Gastrocnemius medialis (tissue), 4 donors: ENCODE measurements at regions not wholly inside any gene's neighbourhood (a gene's known extent, or its start where the extent isn't known, plus 50 kb on each side); places are given as distances from the start of the nearest gene placed in this dataset.

Source experiments
- ATAC-seq, 2 donors: fragments of 150-250 bp; one replicate each; pipeline ENCODE4 v1.9.1; 2016
- DNase-seq, 2 donors: peaks; one replicate each; pipeline ENCODE4 v3.0.0-alpha.2; 2019
- H3K27ac ChIP-seq, 4 donors: fragments of 200-600 bp; sonication (generic); 1 replicate in 1 of 4; 2 replicates in 3 of 4; pipeline ENCODE4 v1.5.1; 2016 to 2018; ENCODE audit warnings: mild to moderate bottlenecking in 2 of 4, moderate library complexity in 1 of 4
- H3K27me3 ChIP-seq, 3 donors: fragments of 200-600 bp; sonication (generic) in 2 of 3; 1 replicate in 1 of 3; 2 replicates in 2 of 3; pipeline versions ENCODE4 v1.5.1 to v1.6.0; 2016 to 2019; ENCODE audit warnings: mild to moderate bottlenecking in 1 of 3, moderate library complexity in 1 of 3
- H3K36me3 ChIP-seq, 2 donors: fragments of 200-600 bp; sonication (generic) in 1 of 2; one replicate each; pipeline ENCODE4 v1.5.1; 2017 to 2018
- H3K4me1 ChIP-seq, 2 donors: fragments of 200-600 bp; sonication (generic) in 1 of 2; one replicate each; pipeline ENCODE4 v1.5.1; 2016 to 2017; ENCODE audit warnings: mild to moderate bottlenecking in 2 of 2
- H3K4me3 ChIP-seq, 4 donors: fragments of 200-600 bp; sonication (generic) in 3 of 4; 1 replicate in 1 of 4; 2 replicates in 3 of 4; pipeline ENCODE4 v1.5.1; 2016 to 2019; ENCODE audit warnings: mild to moderate bottlenecking in 2 of 4
- H3K9me3 ChIP-seq, 3 donors: fragments of 200-600 bp; sonication (generic) in 2 of 3; 1 replicate in 1 of 3; 2 replicates in 2 of 3; pipeline ENCODE4 v1.5.1; 2016 to 2019
- POLR2A ChIP-seq, 2 donors: fragments of 450-650 bp; IDR thresholded peaks; one replicate each; pipeline ENCODE4 v1.6.1; 2017; ENCODE audit warnings: antibody characterized with exemption in 2 of 2, mild to moderate bottlenecking in 2 of 2, moderate library complexity in 2 of 2
- in situ Hi-C, 4 donors: fragments of 200-750 bp; cut with MboI; loops; one replicate each; pipeline versions ENCODE4 v1.15.0 to v1.8.0; 2017; ENCODE audit warnings: low sequenced_read_pairs in 4 of 4
- intact Hi-C: fragments of 100-400 bp; cut with DNase I; formaldehyde crosslinking; loops from one replicate; pipeline ENCODE4 v1.15.1; 2023; ENCODE audit warnings: low total_unique reads
- TF ChIP-seq, protein P1 (sequence below), 5 experiments: fragments of 450-650 bp in 3 of 5; fragments of 200-600 bp in 2 of 5; sonication (generic) in 2 of 5; IDR thresholded peaks in 4 of 5; conservative IDR thresholded peaks in 1 of 5; 1 replicate in 4 of 5; 2 replicates in 1 of 5; pipeline ENCODE4 v1.5.1; 2016 to 2019; ENCODE audit warnings: antibody characterized with exemption in 5 of 5, mild to moderate bottlenecking in 3 of 5, moderate library complexity in 3 of 5

DNA sequence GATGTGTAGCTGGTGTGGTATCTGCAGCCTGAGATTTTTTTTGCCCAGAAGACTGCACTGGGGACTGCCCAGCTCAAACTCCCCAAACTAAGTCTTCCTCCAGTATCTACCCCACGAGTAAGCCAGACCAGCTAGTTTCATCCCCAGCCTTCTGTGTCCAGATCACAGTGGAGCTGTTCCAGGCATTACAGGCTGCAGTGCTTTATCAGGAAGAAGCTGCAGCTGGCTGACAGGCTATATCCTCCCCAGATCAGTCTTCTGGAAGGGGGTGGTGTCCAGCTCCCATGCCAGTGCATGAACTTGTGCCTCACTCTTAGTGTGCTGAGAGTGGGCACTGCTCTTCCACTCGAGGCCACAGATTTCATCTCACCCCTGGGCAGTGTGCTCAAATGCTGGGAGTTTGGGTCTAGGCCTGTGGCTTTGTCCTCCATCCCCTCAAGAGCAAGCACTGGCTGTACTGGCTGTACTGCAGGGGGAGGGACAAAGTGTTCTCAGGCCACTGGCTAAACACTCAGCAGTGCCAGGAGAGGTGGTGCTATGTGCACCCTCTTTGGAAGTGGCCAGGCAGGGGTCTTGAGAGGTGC lies 679.1 kb upstream of the COBL start:
- in situ Hi-C loops, result no loop called here
- DNase-seq (no peak), ATAC-seq (no peak)
- H3K27me3 ChIP-seq, result no peaks in the 10 kb centered on the region
- H3K9me3 ChIP-seq, result no peaks in the 10 kb centered on the region
- no peaks in the 10 kb centered on the region for H3K4me1 ChIP-seq
- TF ChIP-seq POLR2A (IDR thresholded peaks at IDR 0.05), result no peak
- TF ChIP-seq, protein P1, sequence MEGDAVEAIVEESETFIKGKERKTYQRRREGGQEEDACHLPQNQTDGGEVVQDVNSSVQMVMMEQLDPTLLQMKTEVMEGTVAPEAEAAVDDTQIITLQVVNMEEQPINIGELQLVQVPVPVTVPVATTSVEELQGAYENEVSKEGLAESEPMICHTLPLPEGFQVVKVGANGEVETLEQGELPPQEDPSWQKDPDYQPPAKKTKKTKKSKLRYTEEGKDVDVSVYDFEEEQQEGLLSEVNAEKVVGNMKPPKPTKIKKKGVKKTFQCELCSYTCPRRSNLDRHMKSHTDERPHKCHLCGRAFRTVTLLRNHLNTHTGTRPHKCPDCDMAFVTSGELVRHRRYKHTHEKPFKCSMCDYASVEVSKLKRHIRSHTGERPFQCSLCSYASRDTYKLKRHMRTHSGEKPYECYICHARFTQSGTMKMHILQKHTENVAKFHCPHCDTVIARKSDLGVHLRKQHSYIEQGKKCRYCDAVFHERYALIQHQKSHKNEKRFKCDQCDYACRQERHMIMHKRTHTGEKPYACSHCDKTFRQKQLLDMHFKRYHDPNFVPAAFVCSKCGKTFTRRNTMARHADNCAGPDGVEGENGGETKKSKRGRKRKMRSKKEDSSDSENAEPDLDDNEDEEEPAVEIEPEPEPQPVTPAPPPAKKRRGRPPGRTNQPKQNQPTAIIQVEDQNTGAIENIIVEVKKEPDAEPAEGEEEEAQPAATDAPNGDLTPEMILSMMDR (IDR thresholded peaks at IDR 0.05 in 4 of 5, conservative IDR thresholded peaks at IDR 0.05 in 1 of 5), result no peak
- H3K36me3 ChIP-seq, result no peaks in the 10 kb centered on the region
- intact Hi-C loops, result no loop called here
- no peak overlapping the region for H3K4me3 ChIP-seq
- H3K27ac ChIP-seq, result no peak overlapping the region

DNA sequence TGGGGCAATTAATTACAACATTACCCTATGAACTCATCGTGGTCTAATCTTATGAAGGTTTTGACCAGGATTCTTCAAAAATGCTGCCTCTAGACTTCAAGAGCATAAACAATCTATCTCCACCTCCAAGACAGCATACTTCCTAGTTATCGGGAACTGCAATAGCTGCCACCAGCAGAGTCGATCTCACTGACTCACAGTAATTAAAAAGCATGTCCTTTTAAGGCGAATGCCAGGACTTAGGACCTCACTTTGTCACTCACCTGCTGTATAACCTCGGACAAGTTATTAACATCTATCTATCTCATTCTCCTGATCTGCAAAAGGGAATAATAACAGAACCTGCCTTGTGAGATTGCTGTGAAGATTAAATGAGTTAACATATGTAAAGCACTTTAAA lies 666.0 kb upstream of the COBL start:
- Histone ChIP-seq H3K27me3 (no peaks in the 10 kb centered on the region), H3K4me1 (no peaks in the 10 kb centered on the region), H3K9me3 (no peaks in the 10 kb centered on the region), H3K36me3 (no peaks in the 10 kb centered on the region), H3K4me3 (no peak overlapping the region), H3K27ac (no peak overlapping the region)
- DNase-seq (no peak), ATAC-seq (no peak)
- TF ChIP-seq, protein P1 (IDR thresholded peaks at IDR 0.05 in 4 of 5, conservative IDR thresholded peaks at IDR 0.05 in 1 of 5), result no peak
- TF ChIP-seq POLR2A (IDR thresholded peaks at IDR 0.05), result no peak
- intact Hi-C loops (no loop called here), in situ Hi-C loops (no loop called here)

DNA sequence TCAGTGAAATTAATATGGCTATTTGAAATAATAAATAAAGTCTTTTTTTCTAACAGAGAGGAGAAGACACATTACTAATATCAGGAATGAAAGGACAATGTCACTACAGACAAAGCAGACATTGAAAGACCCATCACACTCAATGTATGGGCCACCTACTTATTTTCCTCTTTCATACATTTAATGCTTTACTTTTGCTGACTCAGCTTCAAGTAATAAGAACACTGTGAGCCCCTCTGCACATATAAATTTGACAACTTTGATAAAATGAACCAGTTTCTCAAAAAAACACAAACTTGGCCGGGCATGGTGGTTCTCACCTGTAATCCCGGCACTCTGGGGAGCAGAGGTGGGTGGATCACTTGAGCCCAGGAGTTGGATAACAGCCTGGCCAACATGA lies 664.2 kb upstream of the COBL start:
- Histone ChIP-seq H3K27ac (no peak overlapping the region), H3K9me3 (no peaks in the 10 kb centered on the region), H3K4me1 (no peaks in the 10 kb centered on the region), H3K4me3 (no peak overlapping the region), H3K36me3 (no peaks in the 10 kb centered on the region), H3K27me3 (no peaks in the 10 kb centered on the region)
- intact Hi-C loops (no loop called here), in situ Hi-C loops (no loop called here)
- ATAC-seq (no peak), DNase-seq (no peak)
- TF ChIP-seq POLR2A (IDR thresholded peaks at IDR 0.05), result no peak
- TF ChIP-seq, protein P1 (IDR thresholded peaks at IDR 0.05 in 4 of 5, conservative IDR thresholded peaks at IDR 0.05 in 1 of 5), result no peak

DNA sequence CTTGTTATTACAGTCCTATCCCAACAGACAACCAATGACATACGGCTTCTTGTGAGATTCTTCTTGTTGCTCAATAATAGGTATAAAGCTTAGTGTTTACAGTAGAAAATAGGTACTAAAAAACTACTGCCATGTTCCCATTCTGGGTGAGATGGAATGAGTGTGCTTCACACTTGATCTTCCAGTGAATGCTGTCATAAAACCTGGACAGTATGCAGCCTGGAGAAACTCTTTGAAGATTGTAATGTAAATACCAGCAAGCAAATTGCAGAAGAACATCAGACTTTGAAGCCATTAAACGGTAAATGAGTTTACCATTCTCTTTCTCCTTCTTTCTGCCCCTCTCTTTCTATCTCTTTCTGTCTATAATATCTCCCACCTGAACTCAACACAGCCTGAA lies 663.7 kb upstream of the COBL start:
- intact Hi-C loops, result no loop called here
- TF ChIP-seq, protein P1 (IDR thresholded peaks at IDR 0.05 in 4 of 5, conservative IDR thresholded peaks at IDR 0.05 in 1 of 5), result no peak
- TF ChIP-seq POLR2A (IDR thresholded peaks at IDR 0.05), result no peak
- H3K36me3 ChIP-seq, result no peaks in the 10 kb centered on the region
- H3K4me1 ChIP-seq, result no peaks in the 10 kb centered on the region
- no peaks in the 10 kb centered on the region for H3K27me3 ChIP-seq
- no peaks in the 10 kb centered on the region for H3K9me3 ChIP-seq
- DNase-seq, result no peak
- no peak overlapping the region for H3K4me3 ChIP-seq
- H3K27ac ChIP-seq, result no peak overlapping the region
- in situ Hi-C loops, result no loop called here
- no peak for ATAC-seq

DNA sequence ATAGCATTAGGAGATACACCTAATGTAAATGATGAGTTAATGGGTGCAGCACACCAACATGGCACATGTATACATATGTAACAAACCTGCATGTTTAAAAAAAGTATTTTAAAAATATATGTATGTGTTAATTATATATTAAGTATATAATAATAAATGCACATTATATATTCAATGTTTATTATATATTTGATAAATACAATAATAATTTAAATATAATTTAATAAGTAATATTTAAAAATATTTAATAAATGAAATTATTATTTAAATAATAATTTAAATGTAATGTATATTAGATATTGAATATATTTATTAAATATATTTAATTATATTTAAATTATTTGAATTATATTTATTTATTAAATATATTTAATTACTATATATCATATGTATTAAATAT lies 661.3 kb upstream of the COBL start:
- ATAC-seq (no peak), DNase-seq (no peak)
- Histone ChIP-seq H3K4me3 (no peak overlapping the region), H3K4me1 (no peaks in the 10 kb centered on the region), H3K27ac (no peak overlapping the region), H3K36me3 (no peaks in the 10 kb centered on the region), H3K9me3 (no peaks in the 10 kb centered on the region), H3K27me3 (no peaks in the 10 kb centered on the region)
- intact Hi-C loops (no loop called here), in situ Hi-C loops (no loop called here)
- TF ChIP-seq, protein P1 (IDR thresholded peaks at IDR 0.05 in 4 of 5, conservative IDR thresholded peaks at IDR 0.05 in 1 of 5), result no peak
- no peak for TF ChIP-seq POLR2A (IDR thresholded peaks at IDR 0.05)
